HG03378 (cell line): ENCODE measurements at regions not wholly inside any gene's neighbourhood (a gene's known extent, or its start where the extent isn't known, plus 50 kb on each side); places are given as distances from the start of the nearest gene placed in this dataset.
"Not testable (repeated sequence)": the region's sequence is repeated elsewhere in the genome, so short reads cannot be mapped to it uniquely, and the experiment has no call there.

ENCODE experiments used
- ATAC-seq: cut with Tn5 transposase; IDR thresholded peaks from one replicate; pipeline ENCODE4 v1.9.1; 2021; ENCODE audit warnings: mild to moderate bottlenecking, moderate library complexity; ENCODE audit not compliant: unreplicated experiment

GRCh38 chr15:88965097-88965496 is 51.9 kb upstream of the MFGE8 start:
- not testable (repeated sequence) for ATAC-seq

GRCh38 chr15:88970232-88970631 is 57.1 kb upstream of the MFGE8 start:
- ATAC-seq = no peak

- no peak for ATAC-seq
Observed at GRCh38 chr15:88974392-88974791, 61.2 kb upstream of the MFGE8 start.

GRCh38 chr15:88975891-88976290 is 62.7 kb upstream of the MFGE8 start:
- ATAC-seq = no peak

- ATAC-seq = no peak
Observed at GRCh38 chr15:88976656-88977055, 63.5 kb upstream of the MFGE8 start.

GRCh38 chr15:88979674-88980073 is 66.5 kb upstream of the MFGE8 start:
- no peak for ATAC-seq

GRCh38 chr15:88980498-88980897 is 67.3 kb upstream of the MFGE8 start:
- no peak for ATAC-seq

GRCh38 chr15:88981244-88982215 is 68.4 kb upstream of the MFGE8 start:
- no peak for ATAC-seq

- peak; percentile 99 for ATAC-seq
Observed at GRCh38 chr15:88982304-88982945, 69.2 kb upstream of the MFGE8 start.

- ATAC-seq = no peak
Observed at GRCh38 chr15:88982946-88983342, 69.8 kb upstream of the MFGE8 start.

GRCh38 chr15:88983861-88984429 is 70.8 kb upstream of the MFGE8 start:
- no peak for ATAC-seq

- no peak for ATAC-seq
Observed at GRCh38 chr15:88985547-88986393, 72.6 kb upstream of the MFGE8 start.

- ATAC-seq = no peak
Observed at GRCh38 chr15:88986949-88987590, 73.9 kb upstream of the MFGE8 start.

GRCh38 chr15:88987591-88987933 is 74.4 kb upstream of the MFGE8 start:
- ATAC-seq = no peak

- ATAC-seq = no peak
Observed at GRCh38 chr15:88987934-88988671, 74.9 kb upstream of the MFGE8 start.

GRCh38 chr15:88989578-88989977 is 76.4 kb upstream of the MFGE8 start:
- no peak for ATAC-seq

GRCh38 chr15:88990185-88990679 is 77.1 kb upstream of the MFGE8 start:
- ATAC-seq = no peak

- ATAC-seq = no peak
Observed at GRCh38 chr15:88992216-88992615, 79.0 kb upstream of the MFGE8 start.

- no peak for ATAC-seq
Observed at GRCh38 chr15:88992912-88993376, 79.8 kb upstream of the MFGE8 start.

GRCh38 chr15:88993662-88994061 is 80.5 kb upstream of the MFGE8 start:
- no peak for ATAC-seq
